ENCODE measurements at regions not wholly inside any gene's neighbourhood (a gene's known extent, or its start where the extent isn't known, plus 50 kb on each side); places are given as distances from the start of the nearest gene placed in this dataset.

DNA sequence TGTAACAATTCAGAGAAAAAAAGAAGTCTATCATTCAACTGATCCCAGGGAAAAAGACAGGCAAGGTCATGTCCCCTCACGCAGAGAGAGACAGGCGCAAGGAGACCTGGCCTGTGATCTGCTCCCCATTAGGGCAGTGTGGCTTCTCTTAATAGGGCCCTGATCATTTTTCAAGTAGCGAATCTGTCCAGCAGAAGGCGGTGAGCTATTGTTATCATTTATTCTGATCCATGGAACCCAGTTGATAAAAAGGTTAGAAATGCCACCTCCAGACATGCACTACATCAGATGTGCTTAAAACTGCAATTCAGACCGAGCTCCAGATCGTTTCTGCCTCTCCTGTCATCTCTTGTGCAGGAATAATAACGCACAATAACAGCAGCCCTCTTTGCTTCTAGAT, 1025.6 kb upstream of the PIK3C3 start:
- DNase-seq = no peak

DNA sequence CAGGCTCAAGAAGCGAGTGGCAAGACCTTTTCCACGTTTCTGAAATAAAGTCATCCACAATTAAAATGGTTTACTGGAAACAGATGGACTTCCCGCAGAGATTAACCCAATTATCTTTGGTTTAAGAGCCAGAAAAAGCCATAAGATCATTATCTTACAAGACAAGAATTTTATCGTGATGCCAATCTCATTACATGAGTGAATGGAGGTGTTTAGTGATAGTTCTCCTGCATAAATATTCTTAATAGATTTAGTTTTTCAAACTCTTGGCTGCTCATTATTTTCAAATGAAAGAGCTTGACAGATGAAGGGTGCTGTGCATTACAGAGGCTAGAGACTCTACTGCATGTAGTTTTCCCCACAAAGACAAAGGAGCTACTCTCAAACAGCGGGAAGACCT, 1028.4 kb upstream of the PIK3C3 start:
- DNase-seq = no peak

DNA sequence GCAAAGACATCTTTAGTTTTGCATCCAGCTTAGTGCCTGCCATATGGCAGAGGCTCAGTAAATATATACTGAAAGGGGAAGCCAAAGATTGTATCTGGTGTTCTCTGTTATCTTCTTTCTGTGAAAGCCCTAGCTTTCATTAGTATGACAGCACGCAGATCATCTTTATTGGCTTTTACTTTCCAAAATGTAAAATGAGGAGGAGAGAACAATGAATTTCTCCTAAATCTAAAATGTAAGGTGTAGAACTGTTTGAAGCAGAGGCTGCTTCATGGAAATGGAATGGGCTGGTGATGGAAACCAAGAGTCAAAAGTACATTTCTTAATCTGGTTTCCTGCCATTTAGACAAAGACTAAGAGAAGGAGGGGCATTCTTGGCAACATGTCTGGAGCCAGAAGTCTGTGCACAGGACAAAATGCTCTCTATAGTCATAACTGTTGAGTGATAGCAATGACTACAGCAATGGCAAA, 1029.9 kb upstream of the PIK3C3 start:
- DNase-seq = no peak

GRCh38 chr18:40921845-40922629, 1033.0 kb upstream of the PIK3C3 start:
- no peak for DNase-seq

DNA sequence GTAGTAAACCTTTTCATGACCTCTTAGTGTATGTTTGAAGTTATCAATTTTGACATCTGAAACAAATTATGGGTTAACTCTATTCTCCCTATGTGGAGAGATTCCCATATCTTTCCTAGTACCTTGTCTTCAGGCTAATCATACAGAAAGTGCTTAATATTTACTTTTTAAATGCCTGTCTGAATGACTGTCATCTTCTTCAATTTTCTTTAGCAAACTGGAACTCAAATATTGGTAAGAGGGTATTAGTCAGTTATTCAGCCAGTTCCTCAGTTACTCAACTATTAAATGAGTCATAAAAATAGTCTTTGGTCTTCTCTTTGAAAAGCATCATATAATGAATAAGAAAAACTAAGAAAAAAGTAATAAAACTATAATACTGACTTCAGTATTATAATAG, 1038.0 kb upstream of the PIK3C3 start:
- DNase-seq = no peak

- DNase-seq = no peak
These were observed 1039.3 kb upstream of the PIK3C3 start for GRCh38 chr18:40915724-40916123.

DNA sequence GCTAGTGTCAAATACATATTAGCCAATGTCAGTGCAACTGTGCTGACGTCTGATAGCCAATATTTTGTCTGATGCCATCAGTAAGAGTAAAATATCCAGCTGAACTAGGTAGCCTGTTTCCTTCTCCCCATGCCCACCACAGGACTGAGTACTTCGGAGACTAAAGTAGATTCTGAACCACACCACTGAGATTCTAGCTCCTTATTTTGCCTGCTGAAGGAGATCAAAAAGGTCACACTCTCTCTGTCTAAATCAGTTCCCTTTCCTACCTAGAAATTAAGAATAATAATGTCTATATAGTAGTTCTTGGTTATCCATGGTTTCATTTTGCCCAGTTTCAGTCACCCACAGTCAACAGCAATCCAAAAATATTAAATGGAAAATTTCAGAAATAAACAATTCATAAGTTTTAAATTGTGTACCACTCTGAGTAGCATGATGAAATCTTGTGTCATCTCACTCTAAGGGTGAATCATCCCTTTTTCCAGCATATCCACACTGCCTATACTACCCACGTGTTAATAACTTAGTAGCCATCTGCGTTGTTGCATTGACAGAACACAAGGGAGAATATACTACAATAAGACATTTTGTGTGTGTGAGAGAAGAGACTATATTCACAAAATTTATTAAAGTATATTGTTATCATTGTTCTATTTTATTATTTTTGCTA, 1043.3 kb upstream of the PIK3C3 start:
- DNase-seq = no peak

- no peak for DNase-seq
These were observed 1044.0 kb upstream of the PIK3C3 start for GRCh38 chr18:40911041-40911440.

DNA sequence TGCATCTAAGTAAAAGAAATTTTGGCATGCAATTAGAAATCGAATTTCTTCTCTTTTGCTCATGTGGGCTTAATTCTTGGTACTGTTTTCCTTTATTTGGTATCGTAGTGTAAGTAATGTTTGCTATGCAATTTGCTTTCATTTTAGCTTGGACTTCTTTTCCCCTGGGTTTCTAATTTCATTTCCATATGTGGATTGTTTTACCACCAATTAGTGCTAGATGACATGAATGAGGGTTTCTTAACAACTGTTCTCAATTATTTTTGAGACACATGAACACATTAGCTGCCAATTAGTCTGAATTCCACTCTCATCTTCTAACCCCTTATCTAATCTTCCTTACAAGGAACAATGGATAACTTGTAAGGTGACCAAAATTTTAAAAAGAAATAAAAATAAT, 1047.2 kb upstream of the PIK3C3 start:
- DNase-seq = no peak

DNA sequence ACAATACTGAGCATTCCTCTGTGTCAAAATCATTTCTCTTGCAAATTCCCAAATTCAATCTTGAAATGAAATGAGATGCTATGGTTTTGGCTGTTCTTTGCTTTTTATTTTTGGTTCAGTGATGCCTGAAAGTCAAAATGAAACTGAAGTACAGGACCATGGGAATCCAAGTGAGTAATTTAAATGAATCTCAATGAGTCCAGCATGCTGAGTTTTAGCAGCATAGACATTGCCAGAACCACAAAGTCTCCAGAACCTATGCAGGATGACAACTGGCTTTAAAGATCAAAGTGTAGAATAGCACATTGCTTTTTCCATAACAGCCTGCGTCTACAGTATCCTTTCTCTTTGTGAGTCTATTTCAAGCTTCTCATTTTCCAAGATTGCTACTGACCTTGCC, 1050.7 kb upstream of the PIK3C3 start:
- no peak for DNase-seq

- no peak for DNase-seq
These were observed 1052.6 kb upstream of the PIK3C3 start for GRCh38 chr18:40902436-40902835.

- no peak for DNase-seq
These were observed 1057.2 kb upstream of the PIK3C3 start for GRCh38 chr18:40897884-40898283.

DNA sequence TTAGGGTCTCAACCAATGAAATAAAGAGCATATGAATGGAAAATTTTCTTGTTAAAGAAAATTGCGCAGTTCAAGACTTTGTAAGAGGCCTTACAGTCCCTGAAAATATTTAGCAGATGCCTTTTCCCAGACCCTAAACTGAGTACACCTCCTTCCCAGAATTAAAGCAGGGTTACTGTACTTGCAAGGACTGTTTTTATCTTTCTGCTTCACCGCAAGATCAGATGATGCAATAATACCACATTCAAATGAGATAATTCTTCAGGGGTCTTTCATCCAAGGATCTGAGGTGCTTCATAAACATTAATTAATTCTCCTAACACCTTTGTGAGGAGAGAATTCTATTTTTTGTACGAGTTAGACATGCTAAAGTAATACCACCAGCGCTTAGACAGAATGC, 1071.8 kb upstream of the PIK3C3 start:
- DNase-seq = no peak

GRCh38 chr18:40882468-40882867, 1072.6 kb upstream of the PIK3C3 start:
- no peak for DNase-seq

- no peak for DNase-seq
These were observed 1076.7 kb upstream of the PIK3C3 start for GRCh38 chr18:40878371-40878770.

GRCh38 chr18:40877096-40877495, 1077.9 kb upstream of the PIK3C3 start:
- DNase-seq = no peak

DNA sequence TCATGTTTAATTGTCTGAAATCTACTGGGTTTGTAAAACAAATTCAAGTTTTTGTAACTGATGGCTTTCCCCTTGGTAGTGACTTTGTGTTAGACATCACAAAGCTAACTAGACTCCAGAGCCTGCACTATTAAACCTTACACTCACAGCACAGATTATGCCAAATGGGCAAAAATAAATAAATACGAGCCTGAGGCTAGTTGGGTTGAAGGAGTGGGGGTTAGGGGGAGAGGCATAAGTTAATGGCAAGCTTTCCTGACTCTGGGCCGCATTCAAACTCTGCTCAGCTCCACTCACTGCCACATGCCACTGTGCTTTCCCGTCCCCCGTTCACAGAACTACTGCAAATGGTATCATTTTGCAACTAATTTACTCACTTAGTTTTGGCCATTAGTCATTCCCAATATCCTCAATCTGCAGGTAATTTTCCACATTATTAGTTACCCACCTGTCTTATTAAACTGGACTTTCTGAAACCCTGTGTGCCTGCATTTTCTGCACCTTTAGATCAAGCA, 1079.9 kb upstream of the PIK3C3 start:
- no peak for DNase-seq

DNA sequence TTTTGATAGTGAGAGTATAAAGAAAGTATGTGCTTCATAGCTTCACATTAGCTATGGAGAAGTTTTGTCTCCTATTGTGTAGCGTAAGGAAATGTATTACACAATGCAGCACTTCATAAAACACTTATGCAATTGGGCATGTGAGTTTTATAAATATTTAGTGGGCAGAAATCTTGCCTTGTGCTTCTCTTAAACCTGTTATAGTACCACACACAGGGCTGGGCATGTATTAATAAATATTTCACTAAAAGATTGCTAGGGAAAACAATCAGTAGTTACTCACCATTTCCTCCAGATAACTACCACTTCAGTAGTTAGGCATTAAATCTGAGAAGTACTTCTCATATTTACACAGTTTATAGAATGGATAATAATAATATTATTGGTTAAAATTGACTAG, 1080.8 kb upstream of the PIK3C3 start:
- DNase-seq = no peak

DNA sequence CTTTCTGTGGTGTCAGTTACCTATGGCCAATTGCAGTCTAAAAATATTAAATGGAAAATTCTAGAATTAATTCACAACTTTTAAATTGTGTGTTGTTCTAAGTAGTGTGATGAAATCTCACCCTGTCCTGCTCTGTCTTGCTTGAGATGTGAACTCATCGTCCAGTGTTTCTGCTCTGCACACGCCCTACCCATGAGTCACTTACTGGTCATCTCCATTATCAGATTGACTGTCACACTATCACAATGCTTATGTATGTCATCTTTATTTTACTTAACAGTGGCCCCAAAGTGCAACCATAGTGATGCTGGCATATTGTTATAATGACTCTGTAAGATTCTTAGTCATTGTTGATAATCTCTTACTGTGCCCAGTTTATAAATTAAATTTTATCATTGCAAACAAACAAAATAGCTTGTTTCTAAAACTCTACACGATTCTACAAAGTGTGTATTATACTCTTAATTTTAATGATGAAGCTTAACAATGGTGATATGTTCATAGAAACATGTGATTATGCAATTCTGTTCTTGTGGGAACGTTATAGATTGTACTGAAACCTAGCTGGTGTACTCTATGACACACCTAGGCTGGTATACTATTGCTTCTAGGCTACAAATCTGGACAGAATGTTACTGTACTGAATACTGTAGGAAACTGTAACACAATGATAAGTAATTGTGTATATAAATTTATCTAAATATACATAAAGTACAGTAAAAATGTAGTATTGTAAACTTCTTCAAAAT, 1086.8 kb upstream of the PIK3C3 start:
- no peak for DNase-seq

- no peak for DNase-seq
These were observed 1087.6 kb upstream of the PIK3C3 start for GRCh38 chr18:40867459-40867858.

GRCh38 chr18:40866968-40867367, 1088.1 kb upstream of the PIK3C3 start:
- DNase-seq = no peak

DNA sequence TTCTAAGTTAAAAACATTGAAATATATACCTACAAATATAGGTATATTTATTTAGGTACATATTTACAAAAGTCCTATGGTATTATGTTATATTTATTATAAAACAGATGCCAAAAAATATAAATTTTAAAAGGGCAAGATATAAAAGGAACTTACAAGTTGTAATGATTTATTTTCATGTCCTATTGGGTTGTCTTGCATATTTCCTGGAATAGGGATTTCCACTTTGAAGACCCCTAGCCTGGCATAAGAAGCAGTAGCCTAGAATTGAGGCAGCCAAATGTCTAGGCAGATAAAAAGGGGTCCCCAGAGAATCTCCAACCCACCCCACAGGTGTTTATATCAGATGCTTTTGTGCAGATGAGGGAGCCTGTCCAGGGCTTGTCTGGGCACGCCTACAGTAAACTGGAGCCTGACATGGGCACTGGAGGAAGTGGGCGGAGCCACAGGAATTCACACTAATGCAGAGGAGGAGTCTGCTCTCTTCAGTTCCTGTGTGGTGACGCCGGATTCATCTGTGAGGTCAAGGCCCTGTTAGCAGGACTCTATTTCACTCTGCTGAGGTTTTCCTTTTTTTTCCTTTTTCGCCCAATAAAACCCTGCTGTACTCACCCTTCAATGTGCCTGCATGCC, 1088.9 kb upstream of the PIK3C3 start:
- no peak for DNase-seq

- no peak for DNase-seq
These were observed 1090.2 kb upstream of the PIK3C3 start for GRCh38 chr18:40864846-40865245.
